IPS DF 6.9 (cell line): ENCODE measurements at regions not wholly inside any gene's neighbourhood (a gene's known extent, or its start where the extent isn't known, plus 50 kb on each side); places are given as distances from the start of the nearest gene placed in this dataset.

Experiments
- DNase-seq: peaks from one replicate; pipeline ENCODE4 v3.0.0-alpha.2; 2013; ENCODE audit warnings: low read depth, low spot score
- H3K27ac ChIP-seq: one replicate; pipeline ENCODE4 v1.5.1; 2013; ENCODE audit warnings: low read length, control low read depth
- H3K27me3 ChIP-seq: 2 replicates; pipeline ENCODE4 v1.6.1; 2013; ENCODE audit warnings: mild to moderate bottlenecking, low read length; ENCODE audit not compliant: control insufficient read depth, insufficient read depth
- H3K36me3 ChIP-seq: 2 replicates; pipeline ENCODE4 v1.6.1; 2013; ENCODE audit warnings: low read length; ENCODE audit not compliant: control insufficient read depth, insufficient read depth
- H3K4me1 ChIP-seq: 2 replicates; pipeline ENCODE4 v1.6.1; 2013; ENCODE audit warnings: low read length; ENCODE audit not compliant: control insufficient read depth, insufficient read depth
- H3K4me3 ChIP-seq: 2 replicates; pipeline ENCODE4 v1.5.1; 2013; ENCODE audit warnings: mild to moderate bottlenecking, low read length
- H3K9me3 ChIP-seq: 2 replicates; pipeline ENCODE4 v1.6.1; 2013; ENCODE audit warnings: low read length, inconsistent platforms; ENCODE audit not compliant: control insufficient read depth, insufficient read depth
- WGBS: extraction: QIAGEN DNeasy Blood & Tissue Kit; methylation state at CpG from one replicate; pipeline ENCODE4 v1.1.7; 2013; ENCODE audit warnings: mixed read lengths, missing lambda C conversion rate; ENCODE audit not compliant: insufficient read length, insufficient coverage; 5-methylcytosine and 5-hydroxymethylcytosine counted together

- H3K9me3 ChIP-seq: no peaks in the 10 kb centered on the region
- H3K27ac ChIP-seq: no peak overlapping the region
- H3K4me1 ChIP-seq: no peaks in the 10 kb centered on the region
- no peaks in the 10 kb centered on the region for H3K27me3 ChIP-seq
- WGBS: no CpG with 5 or more reads among the region's 4 CpGs
- no peaks in the 10 kb centered on the region for H3K36me3 ChIP-seq
- H3K4me3 ChIP-seq: no peak overlapping the region
- DNase-seq: no peak
Observed at GRCh38 chr5:74405593-74405992, 234.9 kb downstream of the ENC1 start.

GRCh38 chr5:74404574-74405508 is 235.7 kb downstream of the ENC1 start:
- Histone ChIP-seq H3K9me3 (no peaks in the 10 kb centered on the region), H3K36me3 (no peaks in the 10 kb centered on the region), H3K4me3 (no peak overlapping the region), H3K4me1 (no peaks in the 10 kb centered on the region), H3K27ac (no peak overlapping the region), H3K27me3 (no peaks in the 10 kb centered on the region)
- no CpG with 5 or more reads among the region's 4 CpGs for WGBS
- DNase-seq: no peak

DNA sequence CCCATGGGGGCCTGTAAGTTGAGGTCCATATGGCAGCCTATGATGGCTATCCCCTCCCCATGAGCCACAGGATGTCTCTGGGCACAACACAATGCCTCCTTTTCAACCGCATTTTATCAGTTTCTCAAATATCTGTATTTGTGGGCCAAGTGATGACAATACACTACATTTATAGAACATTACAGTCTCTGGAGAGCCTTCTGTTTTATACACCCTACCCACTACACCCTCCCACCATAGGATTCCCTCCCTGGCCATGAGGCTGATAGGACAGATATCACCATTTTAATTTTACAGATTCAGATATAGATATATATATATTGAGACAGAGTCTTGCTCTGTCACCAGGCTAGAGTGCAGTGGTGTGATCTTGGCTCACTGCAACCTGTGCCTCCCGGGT is 236.8 kb downstream of the ENC1 start:
- Histone ChIP-seq H3K36me3 (no peaks in the 10 kb centered on the region), H3K27ac (no peak overlapping the region), H3K4me3 (no peak overlapping the region), H3K27me3 (no peaks in the 10 kb centered on the region), H3K9me3 (no peaks in the 10 kb centered on the region), H3K4me1 (no peaks in the 10 kb centered on the region)
- DNase-seq: no peak
- WGBS: no CpG with 5 or more reads among the region's 2 CpGs

GRCh38 chr5:74402553-74402952 is 238.0 kb downstream of the ENC1 start:
- no CpG with 5 or more reads among the region's 4 CpGs for WGBS
- H3K9me3 ChIP-seq: no peaks in the 10 kb centered on the region
- DNase-seq: no peak
- no peaks in the 10 kb centered on the region for H3K36me3 ChIP-seq
- H3K4me1 ChIP-seq: no peaks in the 10 kb centered on the region
- H3K4me3 ChIP-seq: no peak overlapping the region
- no peak overlapping the region for H3K27ac ChIP-seq
- no peaks in the 10 kb centered on the region for H3K27me3 ChIP-seq

- no peaks in the 10 kb centered on the region for H3K9me3 ChIP-seq
- no peaks in the 10 kb centered on the region for H3K36me3 ChIP-seq
- H3K4me1 ChIP-seq: no peaks in the 10 kb centered on the region
- no peak for DNase-seq
- no peak overlapping the region for H3K27ac ChIP-seq
- no peak overlapping the region for H3K4me3 ChIP-seq
- no CpG with 5 or more reads among the region's 3 CpGs for WGBS
- H3K27me3 ChIP-seq: no peaks in the 10 kb centered on the region
Observed at GRCh38 chr5:74401946-74402320, 238.6 kb downstream of the ENC1 start.

DNA sequence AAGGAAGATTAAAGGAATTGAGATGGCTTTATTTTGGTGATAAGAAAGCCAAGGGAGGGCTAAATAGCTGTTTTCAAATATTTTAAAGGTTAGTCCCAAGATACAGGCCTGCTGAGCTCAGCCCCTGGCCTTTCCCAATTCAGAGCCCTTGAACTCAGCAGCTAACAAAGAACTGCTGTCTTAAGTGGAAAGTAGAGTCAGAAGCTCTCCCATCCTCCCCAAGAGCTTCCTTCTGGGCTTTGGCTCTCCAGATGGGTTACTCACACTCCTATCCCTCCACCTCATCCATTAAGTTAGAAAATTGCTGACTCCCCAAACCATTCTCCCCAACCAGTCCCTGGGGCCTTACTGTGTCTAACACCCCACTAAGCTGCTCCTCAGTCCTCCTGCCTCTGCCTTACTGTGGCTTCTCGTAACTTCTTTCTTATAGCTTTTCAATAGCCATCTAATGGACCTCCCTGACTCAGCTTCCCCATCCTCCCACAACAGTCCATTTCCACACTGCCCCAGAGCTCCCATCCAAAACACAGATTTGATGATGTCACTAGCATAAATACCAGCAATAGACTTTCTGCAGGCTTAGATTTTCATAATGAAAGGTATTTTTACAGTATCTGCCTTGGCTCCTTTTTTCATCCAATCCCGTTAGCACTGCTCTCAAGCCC is 239.1 kb downstream of the ENC1 start:
- Histone ChIP-seq H3K4me3 (no peak overlapping the region), H3K27ac (no peak overlapping the region), H3K4me1 (no peaks in the 10 kb centered on the region), H3K27me3 (no peaks in the 10 kb centered on the region), H3K9me3 (no peaks in the 10 kb centered on the region), H3K36me3 (no peaks in the 10 kb centered on the region)
- no CpG with 5 or more reads among the region's 2 CpGs for WGBS
- DNase-seq: no peak

DNA sequence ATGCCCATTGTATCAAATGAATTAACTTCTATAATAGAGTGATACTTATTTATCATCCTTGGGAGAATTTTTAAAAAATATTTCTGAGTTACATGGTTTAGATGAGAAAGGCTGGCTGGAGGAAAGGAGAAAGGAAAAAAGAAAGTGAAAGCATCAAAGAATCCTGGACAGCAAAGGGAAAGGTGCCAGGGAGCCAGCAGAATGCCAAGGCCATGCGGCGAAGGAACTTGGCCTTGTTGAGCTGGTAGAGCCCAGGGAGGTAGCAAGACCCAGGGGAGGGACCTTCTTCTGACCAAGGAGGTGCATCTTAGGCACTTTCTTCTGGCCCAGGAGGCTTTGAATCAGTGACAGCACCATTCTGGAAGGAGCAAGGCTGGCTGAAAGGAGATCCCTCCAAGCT is 240.5 kb downstream of the ENC1 start:
- H3K4me1 ChIP-seq: peaks cover 4% of the 10 kb centered on the region; the same call in 1 of the 2 replicates
- H3K4me3 ChIP-seq: no peak overlapping the region
- H3K36me3 ChIP-seq: no peaks in the 10 kb centered on the region
- H3K27ac ChIP-seq: no peak overlapping the region
- no CpG with 5 or more reads among the region's 2 CpGs for WGBS
- no peaks in the 10 kb centered on the region for H3K9me3 ChIP-seq
- no peak for DNase-seq
- H3K27me3 ChIP-seq: no peaks in the 10 kb centered on the region; the same call in 1 of the 2 replicates

DNA sequence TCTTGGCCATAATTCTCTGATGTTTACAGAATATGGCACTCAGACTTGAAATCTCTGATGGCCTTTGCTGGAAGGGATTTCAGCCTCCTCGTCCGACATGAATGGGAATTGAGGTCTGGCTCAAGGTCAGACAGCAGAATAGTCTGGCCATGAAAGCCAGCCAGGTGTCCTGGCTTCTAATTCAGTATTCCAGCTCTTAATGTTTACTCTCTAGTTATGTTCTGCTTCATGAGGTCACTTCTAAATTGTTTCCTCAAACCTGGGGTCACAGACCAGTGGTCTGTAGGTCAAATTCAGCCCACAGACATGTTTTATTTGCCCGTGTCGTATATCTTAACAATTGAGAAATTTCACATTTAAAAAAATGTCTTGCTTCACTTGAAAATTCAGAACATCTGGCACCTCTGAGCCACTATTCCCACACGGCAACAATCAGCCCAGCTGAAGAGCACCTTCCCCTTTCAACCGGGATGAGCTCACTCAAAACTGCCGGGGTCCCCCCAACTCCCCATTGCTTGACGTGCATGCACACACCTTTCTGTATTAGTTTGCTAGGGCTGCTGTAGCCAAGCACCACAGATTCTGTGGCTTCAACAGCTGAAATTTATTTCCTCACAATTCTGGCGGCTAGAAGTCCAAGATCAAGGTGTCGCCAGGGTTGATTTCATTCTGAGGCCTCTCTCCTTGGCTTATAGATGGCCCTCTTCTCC is 243.5 kb downstream of the ENC1 start:
- Histone ChIP-seq H3K4me1 (peaks cover 8% of the 10 kb centered on the region; the same call in 1 of the 2 replicates), H3K9me3 (no peaks in the 10 kb centered on the region), H3K4me3 (no peak overlapping the region), H3K36me3 (no peaks in the 10 kb centered on the region), H3K27me3 (no peaks in the 10 kb centered on the region; the same call in 1 of the 2 replicates), H3K27ac (no peak overlapping the region)
- WGBS: no CpG with 5 or more reads among the region's 10 CpGs
- DNase-seq: no peak

DNA sequence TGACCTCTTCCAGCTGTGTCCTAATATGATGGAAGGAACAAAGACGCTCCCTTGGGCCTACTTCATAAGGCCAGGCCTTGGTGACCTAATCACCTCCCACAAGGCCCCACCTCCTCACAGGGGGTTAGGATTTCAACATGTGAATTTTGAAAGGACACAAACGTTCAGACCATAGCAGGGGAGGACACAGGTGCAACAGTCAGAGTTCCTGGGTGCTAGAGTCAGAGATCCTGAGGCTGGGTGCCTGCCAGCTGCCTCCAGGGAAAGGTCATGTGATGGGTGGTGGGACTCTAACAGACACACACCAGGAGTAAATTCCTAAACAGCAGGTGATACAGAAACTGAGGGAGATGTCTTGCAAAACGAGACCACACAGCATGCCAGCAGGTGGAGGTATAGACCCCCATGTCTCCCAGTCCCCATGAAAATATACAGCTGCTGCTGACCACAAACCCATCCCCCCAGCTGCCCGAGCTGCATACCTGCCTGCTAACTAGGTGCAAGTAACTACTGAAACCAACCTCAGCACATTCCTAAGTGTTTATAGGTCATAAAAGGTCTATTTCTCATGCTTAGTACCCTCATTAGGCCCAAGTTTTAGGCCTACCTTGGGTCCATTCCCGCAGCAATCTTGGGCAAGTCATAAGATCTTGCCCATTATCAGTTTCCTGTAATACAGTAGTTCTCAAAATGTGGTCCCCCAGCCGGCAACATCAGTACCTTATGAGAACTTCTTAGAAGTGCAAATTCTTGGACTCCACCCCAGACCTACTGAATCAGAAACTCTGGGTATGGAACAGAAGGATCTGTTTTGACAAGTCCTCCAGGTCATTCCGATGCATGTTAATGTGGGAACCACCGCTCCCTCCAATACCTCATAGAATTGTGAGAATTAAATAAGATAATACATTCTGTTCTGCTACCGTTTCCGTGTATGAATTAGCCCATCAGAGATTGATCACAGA is 245.3 kb downstream of the ENC1 start:
- no CpG with 5 or more reads among the region's 10 CpGs for WGBS
- no peak overlapping the region for H3K27ac ChIP-seq
- H3K4me1 ChIP-seq: peaks cover 8% of the 10 kb centered on the region; the same call in 1 of the 2 replicates
- no peaks in the 10 kb centered on the region for H3K9me3 ChIP-seq
- H3K4me3 ChIP-seq: no peak overlapping the region
- peak; percentile 60 for DNase-seq
- H3K27me3 ChIP-seq: no peaks in the 10 kb centered on the region; the same call in 1 of the 2 replicates
- no peaks in the 10 kb centered on the region for H3K36me3 ChIP-seq
